Ishikawa (cell line): ENCODE measurements at regions not wholly inside any gene's neighbourhood (a gene's known extent, or its start where the extent isn't known, plus 50 kb on each side); places are given as distances from the start of the nearest gene placed in this dataset.

Experiments used
- CEBPB ChIP-seq: IDR thresholded peaks from 2 replicates; pipeline ENCODE4 v1.6.1; 2012
- CREB1 ChIP-seq: IDR thresholded peaks from 2 replicates; pipeline ENCODE4 v1.6.1; 2012; ENCODE audit warnings: low read depth
- EGR1 ChIP-seq: IDR thresholded peaks from 2 replicates; pipeline ENCODE4 v1.6.1; 2012
- EP300 ChIP-seq: IDR thresholded peaks from 2 replicates; pipeline ENCODE4 v1.6.1; 2012; ENCODE audit warnings: borderline replicate concordance
- FOXM1 ChIP-seq: IDR thresholded peaks from 2 replicates; pipeline ENCODE4 v1.6.1; 2012; ENCODE audit warnings: low read depth, borderline replicate concordance
- MAX ChIP-seq: IDR thresholded peaks from 2 replicates; pipeline ENCODE4 v1.6.1; 2012
- NFIC ChIP-seq: IDR thresholded peaks from 2 replicates; pipeline ENCODE4 v1.6.1; 2012
- RAD21 ChIP-seq: IDR thresholded peaks from 2 replicates; pipeline ENCODE4 v1.6.1; 2012; ENCODE audit warnings: low read depth
- REST ChIP-seq: IDR thresholded peaks from 2 replicates; pipeline ENCODE4 v1.6.1; 2012; ENCODE audit warnings: low read depth, mild to moderate bottlenecking
- TAF1 ChIP-seq: IDR thresholded peaks from 2 replicates; pipeline ENCODE4 v1.6.1; 2012; ENCODE audit warnings: low read depth, mild to moderate bottlenecking
- TCF12 ChIP-seq: IDR thresholded peaks from 2 replicates; pipeline ENCODE4 v1.6.1; 2012; ENCODE audit warnings: low read depth
- TEAD4 ChIP-seq: IDR thresholded peaks from 2 replicates; pipeline ENCODE4 v1.6.1; 2012
- USF1 ChIP-seq: IDR thresholded peaks from 2 replicates; pipeline ENCODE4 v1.6.1; 2012
- ZBTB7A ChIP-seq: IDR thresholded peaks from 2 replicates; pipeline ENCODE4 v1.6.1; 2012; ENCODE audit warnings: low read depth

GRCh38 chr19:30824809-30825208, 452.6 kb downstream of the ZNF536 start:
- no peak for TF ChIP-seq MAX
- TF ChIP-seq FOXM1: no peak
- TF ChIP-seq CEBPB: no peak
- TF ChIP-seq EP300: no peak
- no peak for TF ChIP-seq TEAD4
- no peak for TF ChIP-seq TAF1
- TF ChIP-seq REST: no peak
- no peak for TF ChIP-seq RAD21
- TF ChIP-seq EGR1: no peak
- no peak for TF ChIP-seq NFIC
- TF ChIP-seq ZBTB7A: no peak
- no peak for TF ChIP-seq CREB1
- TF ChIP-seq TCF12: no peak
- no peak for TF ChIP-seq USF1
